ENCODE measurements at regions not wholly inside any gene's neighbourhood (a gene's known extent, or its start where the extent isn't known, plus 50 kb on each side); places are given as distances from the start of the nearest gene placed in this dataset.

DNA sequence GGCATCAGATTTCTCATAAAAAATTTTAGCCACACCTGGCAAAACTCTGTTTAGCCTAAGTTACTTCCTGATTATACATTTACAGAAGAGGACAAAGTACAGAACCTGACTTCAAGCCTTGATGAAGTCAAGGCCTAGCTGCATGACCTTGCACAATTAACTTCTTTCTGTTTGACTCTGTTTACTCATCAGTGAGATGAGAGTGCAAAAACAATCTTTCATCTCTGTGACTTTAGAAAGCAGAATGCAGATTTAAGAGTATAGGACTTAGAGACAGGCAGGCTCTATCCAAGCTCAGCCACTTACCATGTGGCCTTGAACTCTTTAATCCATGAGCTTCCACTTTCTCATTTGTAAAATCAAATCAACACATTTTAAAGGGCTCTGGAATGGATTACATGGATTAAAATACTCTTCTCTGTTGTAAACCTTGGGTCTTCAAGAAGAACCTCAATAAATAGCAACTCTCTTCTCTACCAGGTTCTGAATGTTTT lies 1178.9 kb downstream of the FLRT2 start:
- Histone ChIP-seq H3K9me3 (ENCODE audit: control insufficient read depth in 5 of 5, low read length in 5 of 5) (peaks cover 0 to 3% (median 0%) of the 10 kb centered on the region in 5 donors), H3K4me3 (ENCODE audit: low read depth in 1 of 5, low read length in 5 of 5) (no peak overlapping the region), H3K27me3 (ENCODE audit: control insufficient read depth in 5 of 5, insufficient read depth in 4 of 5, low read length in 5 of 5) (no peaks in the 10 kb centered on the region), H3K36me3 (ENCODE audit: control insufficient read depth in 5 of 5, insufficient read depth in 5 of 5, low read length in 5 of 5) (no peaks in the 10 kb centered on the region), H3K9ac (ENCODE audit: low read length in 5 of 5) (no peak overlapping the region), H3K27ac (ENCODE audit: low read depth, low read length) (no peak overlapping the region), H3K4me1 (ENCODE audit: control insufficient read depth in 5 of 5, insufficient read depth in 5 of 5, low read length in 5 of 5) (peaks cover 0 to 5% (median 0%) of the 10 kb centered on the region in 5 donors)

DNA sequence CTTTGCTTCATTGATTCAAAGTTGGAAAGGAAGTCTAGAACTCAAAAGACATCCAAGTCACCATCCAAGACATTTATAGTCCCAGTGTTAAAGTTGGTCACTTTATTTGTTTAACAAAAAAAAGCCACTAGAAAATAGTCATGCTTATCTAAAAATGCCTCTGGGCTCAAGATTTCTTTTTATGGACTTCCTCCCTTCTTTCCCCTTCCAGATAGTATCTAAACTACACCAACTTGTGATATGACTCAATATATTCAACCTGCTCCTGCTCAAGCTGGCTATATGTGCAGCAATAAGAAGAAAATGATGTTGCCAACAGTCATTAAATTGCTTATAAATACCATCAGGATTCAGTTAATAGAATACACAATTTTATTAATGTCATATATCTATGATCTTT lies 1177.1 kb downstream of the FLRT2 start:
- H3K36me3 ChIP-seq (ENCODE audit: control insufficient read depth in 5 of 5, insufficient read depth in 5 of 5, low read length in 5 of 5) = no peaks in the 10 kb centered on the region
- no peak overlapping the region for H3K27ac ChIP-seq (ENCODE audit: low read depth, low read length)
- no peak overlapping the region for H3K9ac ChIP-seq (ENCODE audit: low read length in 5 of 5)
- no peaks in the 10 kb centered on the region for H3K27me3 ChIP-seq (ENCODE audit: control insufficient read depth in 5 of 5, insufficient read depth in 4 of 5, low read length in 5 of 5)
- H3K9me3 ChIP-seq (ENCODE audit: control insufficient read depth in 5 of 5, low read length in 5 of 5) = peaks cover 0 to 3% (median 0%) of the 10 kb centered on the region in 5 donors
- H3K4me1 ChIP-seq (ENCODE audit: control insufficient read depth in 5 of 5, insufficient read depth in 5 of 5, low read length in 5 of 5) = peaks cover 0 to 1% (median 0%) of the 10 kb centered on the region in 5 donors
- H3K4me3 ChIP-seq (ENCODE audit: low read depth in 1 of 5, low read length in 5 of 5) = no peak overlapping the region

- no peaks in the 10 kb centered on the region for H3K27me3 ChIP-seq (ENCODE audit: control insufficient read depth in 5 of 5, insufficient read depth in 4 of 5, low read length in 5 of 5)
- H3K36me3 ChIP-seq (ENCODE audit: control insufficient read depth in 5 of 5, insufficient read depth in 5 of 5, low read length in 5 of 5) = no peaks in the 10 kb centered on the region
- H3K4me1 ChIP-seq (ENCODE audit: control insufficient read depth in 5 of 5, insufficient read depth in 5 of 5, low read length in 5 of 5) = no peaks in the 10 kb centered on the region
- no peak overlapping the region for H3K9ac ChIP-seq (ENCODE audit: low read length in 5 of 5)
- H3K27ac ChIP-seq (ENCODE audit: low read depth, low read length) = no peak overlapping the region
- no peak overlapping the region for H3K4me3 ChIP-seq (ENCODE audit: low read depth in 1 of 5, low read length in 5 of 5)
- no peaks in the 10 kb centered on the region for H3K9me3 ChIP-seq (ENCODE audit: control insufficient read depth in 5 of 5, low read length in 5 of 5)
Observed at GRCh38 chr14:86683561-86683960, 1153.6 kb downstream of the FLRT2 start.

- Histone ChIP-seq H3K4me3 (ENCODE audit: low read depth in 1 of 5, low read length in 5 of 5) (no peak overlapping the region), H3K9ac (ENCODE audit: low read length in 5 of 5) (no peak overlapping the region), H3K36me3 (ENCODE audit: control insufficient read depth in 5 of 5, insufficient read depth in 5 of 5, low read length in 5 of 5) (no peaks in the 10 kb centered on the region)
Observed at GRCh38 chr14:86675059-86675458, 1145.1 kb downstream of the FLRT2 start.

GRCh38 chr14:86673523-86673969 lies 1143.6 kb downstream of the FLRT2 start:
- no peaks in the 10 kb centered on the region for H3K36me3 ChIP-seq (ENCODE audit: control insufficient read depth in 5 of 5, insufficient read depth in 5 of 5, low read length in 5 of 5)
- no peaks in the 10 kb centered on the region for H3K4me1 ChIP-seq (ENCODE audit: control insufficient read depth in 5 of 5, insufficient read depth in 5 of 5, low read length in 5 of 5)
- no peak overlapping the region for H3K27ac ChIP-seq (ENCODE audit: low read depth, low read length)
- H3K9me3 ChIP-seq (ENCODE audit: control insufficient read depth in 5 of 5, low read length in 5 of 5) = no peaks in the 10 kb centered on the region
- H3K4me3 ChIP-seq (ENCODE audit: low read depth in 1 of 5, low read length in 5 of 5) = no peak overlapping the region
- no peak overlapping the region for H3K9ac ChIP-seq (ENCODE audit: low read length in 5 of 5)
- no peaks in the 10 kb centered on the region for H3K27me3 ChIP-seq (ENCODE audit: control insufficient read depth in 5 of 5, insufficient read depth in 4 of 5, low read length in 5 of 5)

More at GRCh38 chr14:86675059-86675458, 1145.1 kb downstream of the FLRT2 start:
- H3K4me1 ChIP-seq (ENCODE audit: control insufficient read depth in 5 of 5, insufficient read depth in 5 of 5, low read length in 5 of 5) = no peaks in the 10 kb centered on the region
- no peaks in the 10 kb centered on the region for H3K9me3 ChIP-seq (ENCODE audit: control insufficient read depth in 5 of 5, low read length in 5 of 5)
- H3K27ac ChIP-seq (ENCODE audit: low read depth, low read length) = no peak overlapping the region
- H3K27me3 ChIP-seq (ENCODE audit: control insufficient read depth in 5 of 5, insufficient read depth in 4 of 5, low read length in 5 of 5) = no peaks in the 10 kb centered on the region

DNA sequence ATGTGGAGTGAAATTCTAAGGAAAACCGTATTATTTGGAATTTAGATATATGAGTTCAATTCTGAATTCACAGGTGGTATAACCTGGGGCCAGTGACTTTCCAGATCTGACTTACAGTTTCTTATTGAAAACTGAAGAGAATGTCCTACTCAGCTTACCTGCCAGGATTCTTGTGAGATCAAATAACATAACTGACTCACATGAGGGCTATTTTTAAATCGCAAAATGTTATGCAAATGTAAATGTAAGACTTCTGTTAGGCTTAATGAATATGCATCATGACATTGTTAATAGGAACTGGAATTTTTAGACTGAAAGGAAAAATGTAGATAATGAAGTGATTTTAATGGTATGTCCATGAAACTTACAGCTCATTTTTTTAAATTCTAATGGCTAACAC lies 1142.1 kb downstream of the FLRT2 start:
- H3K9ac ChIP-seq (ENCODE audit: low read length in 5 of 5) = no peak overlapping the region
- no peaks in the 10 kb centered on the region for H3K27me3 ChIP-seq (ENCODE audit: control insufficient read depth in 5 of 5, insufficient read depth in 4 of 5, low read length in 5 of 5)
- H3K4me1 ChIP-seq (ENCODE audit: control insufficient read depth in 5 of 5, insufficient read depth in 5 of 5, low read length in 5 of 5) = no peaks in the 10 kb centered on the region
- no peaks in the 10 kb centered on the region for H3K36me3 ChIP-seq (ENCODE audit: control insufficient read depth in 5 of 5, insufficient read depth in 5 of 5, low read length in 5 of 5)
- no peak overlapping the region for H3K4me3 ChIP-seq (ENCODE audit: low read depth in 1 of 5, low read length in 5 of 5)
- no peak overlapping the region for H3K27ac ChIP-seq (ENCODE audit: low read depth, low read length)
- H3K9me3 ChIP-seq (ENCODE audit: control insufficient read depth in 5 of 5, low read length in 5 of 5) = no peaks in the 10 kb centered on the region

GRCh38 chr14:86665975-86666374 lies 1136.0 kb downstream of the FLRT2 start:
- no peak overlapping the region for H3K9ac ChIP-seq (ENCODE audit: low read length in 5 of 5)
- no peaks in the 10 kb centered on the region for H3K4me1 ChIP-seq (ENCODE audit: control insufficient read depth in 5 of 5, insufficient read depth in 5 of 5, low read length in 5 of 5)
- no peaks in the 10 kb centered on the region for H3K27me3 ChIP-seq (ENCODE audit: control insufficient read depth in 5 of 5, insufficient read depth in 4 of 5, low read length in 5 of 5)
- H3K4me3 ChIP-seq (ENCODE audit: low read depth in 1 of 5, low read length in 5 of 5) = no peak overlapping the region
- no peaks in the 10 kb centered on the region for H3K36me3 ChIP-seq (ENCODE audit: control insufficient read depth in 5 of 5, insufficient read depth in 5 of 5, low read length in 5 of 5)
- no peaks in the 10 kb centered on the region for H3K9me3 ChIP-seq (ENCODE audit: control insufficient read depth in 5 of 5, low read length in 5 of 5)
- no peak overlapping the region for H3K27ac ChIP-seq (ENCODE audit: low read depth, low read length)

DNA sequence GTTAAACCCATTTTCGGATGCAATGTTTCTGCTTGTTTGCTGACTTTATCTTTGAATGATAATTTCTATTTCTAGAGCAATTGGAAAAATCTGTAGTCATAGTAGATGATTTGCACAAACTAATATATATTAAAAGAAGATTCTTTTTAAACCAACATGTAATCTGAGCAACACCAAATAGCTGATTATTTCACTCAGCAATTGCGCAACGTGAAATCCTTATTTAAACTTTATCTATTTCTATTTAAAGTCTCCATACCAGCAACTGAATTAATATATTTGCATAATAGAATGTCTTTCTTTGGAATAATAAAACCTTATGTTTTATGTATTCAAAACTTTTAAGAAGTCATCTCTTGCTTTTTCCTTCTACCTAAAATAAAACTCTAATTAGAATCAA lies 1132.4 kb downstream of the FLRT2 start:
- Histone ChIP-seq H3K36me3 (ENCODE audit: control insufficient read depth in 5 of 5, insufficient read depth in 5 of 5, low read length in 5 of 5) (no peaks in the 10 kb centered on the region), H3K4me3 (ENCODE audit: low read depth in 1 of 5, low read length in 5 of 5) (no peak overlapping the region), H3K9ac (ENCODE audit: low read length in 5 of 5) (no peak overlapping the region), H3K27me3 (ENCODE audit: control insufficient read depth in 5 of 5, insufficient read depth in 4 of 5, low read length in 5 of 5) (no peaks in the 10 kb centered on the region), H3K9me3 (ENCODE audit: control insufficient read depth in 5 of 5, low read length in 5 of 5) (no peaks in the 10 kb centered on the region), H3K4me1 (ENCODE audit: control insufficient read depth in 5 of 5, insufficient read depth in 5 of 5, low read length in 5 of 5) (no peaks in the 10 kb centered on the region), H3K27ac (ENCODE audit: low read depth, low read length) (no peak overlapping the region)

DNA sequence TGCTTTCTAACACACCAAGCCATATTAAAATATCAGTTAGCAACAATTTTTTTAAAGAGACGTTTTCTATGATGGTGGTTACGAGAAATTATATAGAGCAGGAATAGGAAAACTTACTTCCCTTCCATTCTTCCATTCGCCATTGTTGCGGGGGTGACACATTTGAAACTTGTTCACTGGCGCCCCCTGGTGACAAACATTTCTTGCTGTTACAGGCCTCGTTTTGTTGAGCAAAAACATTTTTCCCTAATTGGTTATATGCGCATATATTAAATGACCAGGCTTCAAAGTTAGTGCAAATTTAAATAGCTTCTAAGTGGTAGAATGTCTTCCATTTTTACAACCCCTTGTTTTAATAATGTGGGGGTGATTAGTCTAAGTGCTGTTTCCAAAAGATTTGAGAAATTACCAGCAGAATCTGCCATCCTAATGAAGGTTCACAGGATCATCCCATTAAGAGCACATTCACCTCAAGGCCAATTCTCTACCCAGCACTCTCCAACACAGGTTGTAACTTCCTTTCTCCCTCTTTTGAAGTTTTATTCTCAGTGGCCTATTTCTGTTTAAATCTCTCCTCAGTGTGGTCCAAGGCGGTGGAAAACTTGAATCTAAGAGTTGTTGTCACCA lies 1124.7 kb downstream of the FLRT2 start:
- Histone ChIP-seq H3K27ac (ENCODE audit: low read depth, low read length) (no peak overlapping the region), H3K9me3 (ENCODE audit: control insufficient read depth in 5 of 5, low read length in 5 of 5) (peaks cover 0 to 4% (median 0%) of the 10 kb centered on the region in 5 donors), H3K4me1 (ENCODE audit: control insufficient read depth in 5 of 5, insufficient read depth in 5 of 5, low read length in 5 of 5) (no peaks in the 10 kb centered on the region), H3K4me3 (ENCODE audit: low read depth in 1 of 5, low read length in 5 of 5) (no peak overlapping the region), H3K27me3 (ENCODE audit: control insufficient read depth in 5 of 5, insufficient read depth in 4 of 5, low read length in 5 of 5) (no peaks in the 10 kb centered on the region), H3K9ac (ENCODE audit: low read length in 5 of 5) (no peak overlapping the region), H3K36me3 (ENCODE audit: control insufficient read depth in 5 of 5, insufficient read depth in 5 of 5, low read length in 5 of 5) (no peaks in the 10 kb centered on the region)

- Histone ChIP-seq H3K9me3 (ENCODE audit: control insufficient read depth in 5 of 5, low read length in 5 of 5) (peaks cover 0 to 4% (median 0%) of the 10 kb centered on the region in 5 donors), H3K27me3 (ENCODE audit: control insufficient read depth in 5 of 5, insufficient read depth in 4 of 5, low read length in 5 of 5) (no peaks in the 10 kb centered on the region), H3K9ac (ENCODE audit: low read length in 5 of 5) (no peak overlapping the region), H3K4me3 (ENCODE audit: low read depth in 1 of 5, low read length in 5 of 5) (no peak overlapping the region), H3K4me1 (ENCODE audit: control insufficient read depth in 5 of 5, insufficient read depth in 5 of 5, low read length in 5 of 5) (no peaks in the 10 kb centered on the region), H3K27ac (ENCODE audit: low read depth, low read length) (no peak overlapping the region), H3K36me3 (ENCODE audit: control insufficient read depth in 5 of 5, insufficient read depth in 5 of 5, low read length in 5 of 5) (no peaks in the 10 kb centered on the region)
Observed at GRCh38 chr14:86652526-86652925, 1122.6 kb downstream of the FLRT2 start.
